Type B pancreatic cell (in vitro differentiated cells): ENCODE measurements at regions not wholly inside any gene's neighbourhood (a gene's known extent, or its start where the extent isn't known, plus 50 kb on each side); places are given as distances from the start of the nearest gene placed in this dataset.
"Not testable (repeated sequence)": the region's sequence is repeated elsewhere in the genome, so short reads cannot be mapped to it uniquely, and the experiment has no call there.

Source experiments
- DNase-seq: peaks from one replicate; pipeline ENCODE4 v3.0.0; 2021; ENCODE audit warnings: mixed read lengths; ENCODE audit not compliant: unreplicated experiment; ENCODE audit errors: extremely low spot score
- H3K27ac Mint-ChIP-seq: 2 replicates; pipeline ENCODE4 v1.8.0; 2021; ENCODE audit warnings: mild to moderate bottlenecking, mixed read lengths
- H3K27me3 Mint-ChIP-seq: 2 replicates; pipeline ENCODE4 v1.8.0; 2021; ENCODE audit warnings: mixed read lengths
- H3K36me3 Mint-ChIP-seq: 2 replicates; pipeline ENCODE4 v1.8.0; 2021; ENCODE audit warnings: mixed read lengths
- H3K4me1 Mint-ChIP-seq: one replicate; pipeline ENCODE4 v1.8.0; 2021; ENCODE audit warnings: mixed read lengths; ENCODE audit not compliant: unreplicated experiment
- H3K4me3 Mint-ChIP-seq: 2 replicates; pipeline ENCODE4 v1.8.0; 2021; ENCODE audit warnings: mild to moderate bottlenecking, mixed read lengths
- H3K9me3 Mint-ChIP-seq: 2 replicates; pipeline ENCODE4 v1.8.0; 2021; ENCODE audit warnings: mixed read lengths
- CTCF ChIP-seq: fragments of 200-600 bp; sonication (generic); conservative IDR thresholded peaks from 2 replicates; pipeline ENCODE4 v1.5.0; 2021; ENCODE audit warnings: antibody characterized with exemption, mild to moderate bottlenecking

GRCh38 chr4:143819029-143819428, 86.3 kb downstream of the GYPE start:
- TF ChIP-seq CTCF: no peak
- no peaks in the 10 kb centered on the region for H3K9me3 Mint-ChIP-seq
- no peaks in the 10 kb centered on the region for H3K4me1 Mint-ChIP-seq

GRCh38 chr4:143817866-143818265, 87.5 kb downstream of the GYPE start:
- H3K9me3 Mint-ChIP-seq, H3K27ac Mint-ChIP-seq, H3K27me3 Mint-ChIP-seq, DNase-seq, H3K36me3 Mint-ChIP-seq, H3K4me3 Mint-ChIP-seq, H3K4me1 Mint-ChIP-seq: not testable (repeated sequence)

More at GRCh38 chr4:143819029-143819428, 86.3 kb downstream of the GYPE start:
- Mint-ChIP-seq H3K4me3 (no peak overlapping the region), H3K27ac (no peak overlapping the region), H3K36me3 (no peaks in the 10 kb centered on the region), H3K27me3 (no peaks in the 10 kb centered on the region)
- DNase-seq: no peak

- DNase-seq, H3K4me1 Mint-ChIP-seq, H3K27ac Mint-ChIP-seq, H3K9me3 Mint-ChIP-seq, H3K4me3 Mint-ChIP-seq, H3K27me3 Mint-ChIP-seq, H3K36me3 Mint-ChIP-seq: not testable (repeated sequence)
Observed at GRCh38 chr4:143815375-143815774, 90.0 kb downstream of the GYPE start.

- H3K4me3 Mint-ChIP-seq, DNase-seq, H3K9me3 Mint-ChIP-seq, H3K4me1 Mint-ChIP-seq, H3K27me3 Mint-ChIP-seq, H3K27ac Mint-ChIP-seq, H3K36me3 Mint-ChIP-seq: not testable (repeated sequence)
Observed at GRCh38 chr4:143813431-143814154, 91.8 kb downstream of the GYPE start.

- DNase-seq, H3K9me3 Mint-ChIP-seq, H3K4me3 Mint-ChIP-seq, H3K4me1 Mint-ChIP-seq, H3K36me3 Mint-ChIP-seq, H3K27ac Mint-ChIP-seq, H3K27me3 Mint-ChIP-seq: not testable (repeated sequence)
Observed at GRCh38 chr4:143791693-143792092, 91.2 kb upstream of the FREM3 start.

GRCh38 chr4:143790425-143790824, 90.0 kb upstream of the FREM3 start:
- H3K9me3 Mint-ChIP-seq, H3K4me1 Mint-ChIP-seq, H3K27ac Mint-ChIP-seq, DNase-seq, H3K27me3 Mint-ChIP-seq, H3K4me3 Mint-ChIP-seq, H3K36me3 Mint-ChIP-seq: not testable (repeated sequence)

- not testable (repeated sequence) for H3K27ac Mint-ChIP-seq, H3K27me3 Mint-ChIP-seq, H3K4me3 Mint-ChIP-seq, DNase-seq, H3K36me3 Mint-ChIP-seq, H3K9me3 Mint-ChIP-seq, H3K4me1 Mint-ChIP-seq
Observed at GRCh38 chr4:143789618-143790017, 89.1 kb upstream of the FREM3 start.

GRCh38 chr4:143784567-143784966, 84.1 kb upstream of the FREM3 start:
- DNase-seq: no peak
- no peaks in the 10 kb centered on the region for H3K36me3 Mint-ChIP-seq
- no peak overlapping the region for H3K27ac Mint-ChIP-seq
- TF ChIP-seq CTCF: no peak
- peaks cover 4% of the 10 kb centered on the region for H3K9me3 Mint-ChIP-seq
- H3K4me3 Mint-ChIP-seq: no peak overlapping the region
- no peaks in the 10 kb centered on the region for H3K27me3 Mint-ChIP-seq
- no peaks in the 10 kb centered on the region for H3K4me1 Mint-ChIP-seq

- H3K4me1 Mint-ChIP-seq: no peaks in the 10 kb centered on the region
- no peak overlapping the region for H3K27ac Mint-ChIP-seq
- no peak for DNase-seq
- TF ChIP-seq CTCF: no peak
- H3K27me3 Mint-ChIP-seq: no peaks in the 10 kb centered on the region
- H3K9me3 Mint-ChIP-seq: peaks cover 4% of the 10 kb centered on the region
- H3K36me3 Mint-ChIP-seq: no peaks in the 10 kb centered on the region
- H3K4me3 Mint-ChIP-seq: no peak overlapping the region
Observed at GRCh38 chr4:143782521-143782920, 82.0 kb upstream of the FREM3 start.
